ENCODE measurements at regions not wholly inside any gene's neighbourhood (a gene's known extent, or its start where the extent isn't known, plus 50 kb on each side); places are given as distances from the start of the nearest gene placed in this dataset.

GRCh38 chr9:129285382-129285781 is 107.3 kb upstream of the IER5L start:
- Histone ChIP-seq H3K9ac (replicated peaks; ENCODE audit: extremely low read depth, insufficient read depth, low read length) (no peak overlapping the region), H3K79me2 (ENCODE audit: control insufficient read depth, insufficient read depth, low read length) (no peaks in the 10 kb centered on the region), H3K9me1 (replicated peaks; ENCODE audit: control insufficient read depth, extremely low read depth, insufficient read depth, low read length) (no peaks in the 10 kb centered on the region), H3K36me3 (ENCODE audit: control insufficient read depth in 2 of 2, extremely low read depth in 1 of 2, insufficient read depth in 2 of 2, low read length in 2 of 2) (no peaks in the 10 kb centered on the region), H3K4me3 (replicated peaks in 1 of 3; ENCODE audit: insufficient read depth in 1 of 3, low read depth in 1 of 3, low read length in 3 of 3) (no peak overlapping the region), H3K9me3 (replicated peaks; ENCODE audit: control insufficient read depth, insufficient read depth, low read length) (no peaks in the 10 kb centered on the region), H3K27me3 (ENCODE audit: control insufficient read depth in 2 of 2, insufficient read depth in 2 of 2, low read length in 2 of 2) (peaks cover 0 to 2% of the 10 kb centered on the region in 2 experiments), H3K4me2 (ENCODE audit: insufficient read depth, low read length) (no peak overlapping the region), H2AFZ (ENCODE audit: low read depth, low read length) (no peak overlapping the region), H4K20me1 (replicated peaks; ENCODE audit: control insufficient read depth, extremely low read depth, insufficient read depth, low read length) (no peaks in the 10 kb centered on the region), H3K4me1 (ENCODE audit: control insufficient read depth, extremely low read depth, insufficient read depth, low read length) (no peaks in the 10 kb centered on the region), H3K27ac (ENCODE audit: insufficient read depth, low read depth, low read length) (no peak overlapping the region)
- no peak for DNase-seq (ENCODE audit: low read depth, low spot score)
- ChIA-PET POLR2A (no interaction called here), CTCF (no interaction called here)
- TF ChIP-seq MYC (IDR thresholded peaks at IDR 0.05; ENCODE audit: low read depth, low read length) (no peak), JUN (IDR thresholded peaks at IDR 0.05; ENCODE audit: borderline replicate concordance, insufficient read depth, insufficient read length, low read depth) (no peak), GATA2 (IDR thresholded peaks at IDR 0.05; ENCODE audit: insufficient read depth, insufficient read length, low read depth, low read length) (no peak), POLR2AphosphoS5 (IDR thresholded peaks at IDR 0.05; ENCODE audit: insufficient read depth, low read depth, low read length) (no peak), EZH2 (IDR thresholded peaks at IDR 0.05; ENCODE audit: borderline replicate concordance, low read depth, low read length, severe bottlenecking) (no peak), FOS (IDR thresholded peaks at IDR 0.05; ENCODE audit: borderline replicate concordance, insufficient read depth, low read length) (no peak), MAX (IDR thresholded peaks at IDR 0.05; ENCODE audit: insufficient read depth, insufficient read length) (no peak), POLR2A (IDR thresholded peaks at IDR 0.05; ENCODE audit: low read depth, low read length) (no peak), CTCF (IDR thresholded peaks at IDR 0.05; ENCODE audit: extremely low read depth in 1 of 2, insufficient read depth in 1 of 2, low read depth in 1 of 2, low read length in 2 of 2) (no peak)
- dilution Hi-C loops (cut with MboI; ENCODE audit: extremely low pct_ligation_motif_present, low sequenced_read_pairs) (no loop called here), intact Hi-C loops (cut with micrococcal nuclease) (no loop called here)
- BruUV-seq (replicated peaks): no TSS peak
- FAIRE-seq: no peak

Data from endothelial cell of umbilical vein (primary cell).